ENCODE measurements at regions not wholly inside any gene's neighbourhood (a gene's known extent, or its start where the extent isn't known, plus 50 kb on each side); places are given as distances from the start of the nearest gene placed in this dataset.
"Not testable (repeated sequence)": the region's sequence is repeated elsewhere in the genome, so short reads cannot be mapped to it uniquely, and the experiment has no call there.

GRCh38 chr2:14899621-14900414 is 267.3 kb downstream of the LRATD1 start:
- H3K4me3 Mint-ChIP-seq = no peak overlapping the region
- H3K27me3 Mint-ChIP-seq = peaks cover 5% of the 10 kb centered on the region

GRCh38 chr2:14901737-14902136 is 269.2 kb downstream of the LRATD1 start:
- Mint-ChIP-seq H3K36me3 (no peaks in the 10 kb centered on the region), H3K27ac (no peak overlapping the region), H3K4me1 (ENCODE audit: low read depth) (no peaks in the 10 kb centered on the region), H3K27me3 (peaks cover 5% of the 10 kb centered on the region), H3K9me3 (ENCODE audit: low read depth) (no peaks in the 10 kb centered on the region), H3K4me3 (no peak overlapping the region)

More at GRCh38 chr2:14899621-14900414, 267.3 kb downstream of the LRATD1 start:
- no peak overlapping the region for H3K27ac Mint-ChIP-seq
- H3K36me3 Mint-ChIP-seq = no peaks in the 10 kb centered on the region
- no peaks in the 10 kb centered on the region for H3K9me3 Mint-ChIP-seq (ENCODE audit: low read depth)
- no peaks in the 10 kb centered on the region for H3K4me1 Mint-ChIP-seq (ENCODE audit: low read depth)

- Mint-ChIP-seq H3K36me3 (no peaks in the 10 kb centered on the region), H3K4me1 (ENCODE audit: low read depth) (no peaks in the 10 kb centered on the region), H3K9me3 (ENCODE audit: low read depth) (no peaks in the 10 kb centered on the region), H3K4me3 (no peak overlapping the region), H3K27ac (no peak overlapping the region), H3K27me3 (peaks cover 5% of the 10 kb centered on the region)
Measured at GRCh38 chr2:14902953-14903352, 270.4 kb downstream of the LRATD1 start.

- H3K4me1 Mint-ChIP-seq (ENCODE audit: low read depth) = no peaks in the 10 kb centered on the region
- H3K27ac Mint-ChIP-seq = no peak overlapping the region
- no peak overlapping the region for H3K4me3 Mint-ChIP-seq
- H3K9me3 Mint-ChIP-seq (ENCODE audit: low read depth) = no peaks in the 10 kb centered on the region
- no peaks in the 10 kb centered on the region for H3K36me3 Mint-ChIP-seq
- peaks cover 5% of the 10 kb centered on the region for H3K27me3 Mint-ChIP-seq
Measured at GRCh38 chr2:14903709-14904374, 271.3 kb downstream of the LRATD1 start.

- H3K4me1 Mint-ChIP-seq (ENCODE audit: low read depth); H3K27me3 Mint-ChIP-seq; H3K36me3 Mint-ChIP-seq; H3K27ac Mint-ChIP-seq; H3K4me3 Mint-ChIP-seq; H3K9me3 Mint-ChIP-seq (ENCODE audit: low read depth): not testable (repeated sequence)
Measured at GRCh38 chr2:14904378-14904777, 271.9 kb downstream of the LRATD1 start.

- Mint-ChIP-seq H3K36me3 (no peaks in the 10 kb centered on the region), H3K27me3 (peaks cover 3% of the 10 kb centered on the region), H3K9me3 (ENCODE audit: low read depth) (no peaks in the 10 kb centered on the region), H3K4me3 (no peak overlapping the region), H3K4me1 (ENCODE audit: low read depth) (no peaks in the 10 kb centered on the region), H3K27ac (no peak overlapping the region)
Measured at GRCh38 chr2:14905571-14905970, 273.1 kb downstream of the LRATD1 start.

GRCh38 chr2:14907014-14907612 is 274.6 kb downstream of the LRATD1 start:
- H3K4me1 Mint-ChIP-seq (ENCODE audit: low read depth) = no peaks in the 10 kb centered on the region
- H3K27ac Mint-ChIP-seq = no peak overlapping the region
- H3K27me3 Mint-ChIP-seq = peaks cover 3% of the 10 kb centered on the region
- no peaks in the 10 kb centered on the region for H3K36me3 Mint-ChIP-seq
- H3K4me3 Mint-ChIP-seq = no peak overlapping the region
- H3K9me3 Mint-ChIP-seq (ENCODE audit: low read depth) = no peaks in the 10 kb centered on the region

- Mint-ChIP-seq H3K27ac (no peak overlapping the region), H3K9me3 (ENCODE audit: low read depth) (no peaks in the 10 kb centered on the region), H3K36me3 (no peaks in the 10 kb centered on the region), H3K27me3 (peaks cover 2% of the 10 kb centered on the region), H3K4me3 (no peak overlapping the region), H3K4me1 (ENCODE audit: low read depth) (no peaks in the 10 kb centered on the region)
Measured at GRCh38 chr2:14909795-14910194, 277.3 kb downstream of the LRATD1 start.

GRCh38 chr2:14910654-14911053 is 278.1 kb downstream of the LRATD1 start:
- no peak overlapping the region for H3K4me3 Mint-ChIP-seq
- H3K27ac Mint-ChIP-seq = no peak overlapping the region
- no peaks in the 10 kb centered on the region for H3K36me3 Mint-ChIP-seq
- H3K9me3 Mint-ChIP-seq (ENCODE audit: low read depth) = no peaks in the 10 kb centered on the region
- H3K27me3 Mint-ChIP-seq = no peaks in the 10 kb centered on the region
- H3K4me1 Mint-ChIP-seq (ENCODE audit: low read depth) = no peaks in the 10 kb centered on the region

GRCh38 chr2:14915983-14916382 is 283.5 kb downstream of the LRATD1 start:
- no peaks in the 10 kb centered on the region for H3K36me3 Mint-ChIP-seq
- no peaks in the 10 kb centered on the region for H3K9me3 Mint-ChIP-seq (ENCODE audit: low read depth)
- no peak overlapping the region for H3K27ac Mint-ChIP-seq
- H3K4me3 Mint-ChIP-seq = no peak overlapping the region
- no peaks in the 10 kb centered on the region for H3K4me1 Mint-ChIP-seq (ENCODE audit: low read depth)
- H3K27me3 Mint-ChIP-seq = no peaks in the 10 kb centered on the region

GRCh38 chr2:14923820-14924580 is 291.5 kb downstream of the LRATD1 start:
- H3K4me1 Mint-ChIP-seq (ENCODE audit: low read depth) = no peaks in the 10 kb centered on the region
- H3K27me3 Mint-ChIP-seq = peaks cover 1% of the 10 kb centered on the region
- H3K27ac Mint-ChIP-seq = no peak overlapping the region
- H3K9me3 Mint-ChIP-seq (ENCODE audit: low read depth) = peaks cover 3% of the 10 kb centered on the region
- no peak overlapping the region for H3K4me3 Mint-ChIP-seq
- H3K36me3 Mint-ChIP-seq = no peaks in the 10 kb centered on the region

GRCh38 chr2:14925471-14925870 is 293.0 kb downstream of the LRATD1 start:
- Mint-ChIP-seq H3K27ac (no peak overlapping the region), H3K27me3 (peaks cover 1% of the 10 kb centered on the region), H3K36me3 (no peaks in the 10 kb centered on the region), H3K4me3 (no peak overlapping the region), H3K9me3 (ENCODE audit: low read depth) (peaks cover 3% of the 10 kb centered on the region), H3K4me1 (ENCODE audit: low read depth) (no peaks in the 10 kb centered on the region)

- Mint-ChIP-seq H3K27ac (no peak overlapping the region), H3K36me3 (no peaks in the 10 kb centered on the region), H3K27me3 (no peaks in the 10 kb centered on the region), H3K4me1 (ENCODE audit: low read depth) (no peaks in the 10 kb centered on the region), H3K9me3 (ENCODE audit: low read depth) (peaks cover 3% of the 10 kb centered on the region), H3K4me3 (no peak overlapping the region)
Measured at GRCh38 chr2:14927021-14927564, 294.6 kb downstream of the LRATD1 start.

- H3K36me3 Mint-ChIP-seq = no peaks in the 10 kb centered on the region
- no peaks in the 10 kb centered on the region for H3K4me1 Mint-ChIP-seq (ENCODE audit: low read depth)
- H3K9me3 Mint-ChIP-seq (ENCODE audit: low read depth) = no peaks in the 10 kb centered on the region
- H3K27me3 Mint-ChIP-seq = no peaks in the 10 kb centered on the region
- H3K4me3 Mint-ChIP-seq = no peak overlapping the region
- H3K27ac Mint-ChIP-seq = no peak overlapping the region
Measured at GRCh38 chr2:14928056-14928455, 295.5 kb downstream of the LRATD1 start.

- Mint-ChIP-seq H3K36me3 (no peaks in the 10 kb centered on the region), H3K27me3 (peaks cover 2% of the 10 kb centered on the region), H3K4me3 (no peak overlapping the region), H3K4me1 (ENCODE audit: low read depth) (no peaks in the 10 kb centered on the region), H3K27ac (no peak overlapping the region), H3K9me3 (ENCODE audit: low read depth) (no peaks in the 10 kb centered on the region)
Measured at GRCh38 chr2:14930441-14930840, 297.9 kb downstream of the LRATD1 start.
